IMR-90 (cell line): ENCODE measurements at regions not wholly inside any gene's neighbourhood (a gene's known extent, or its start where the extent isn't known, plus 50 kb on each side); places are given as distances from the start of the nearest gene placed in this dataset.

Experiments
- BHLHE40 ChIP-seq: fragments of 150-350 bp; IDR thresholded peaks from 2 replicates; pipeline ENCODE4 v1.6.1; 2016; ENCODE audit warnings: mild to moderate bottlenecking, low read depth, low read length
- CEBPB ChIP-seq: IDR thresholded peaks from 2 replicates; pipeline ENCODE4 v1.6.1; 2012; ENCODE audit warnings: low read depth, low read length, improper control_type of control experiment
- FOS ChIP-seq: fragments of 150-350 bp; IDR thresholded peaks from 2 replicates; pipeline ENCODE4 v1.6.1; 2016; ENCODE audit warnings: low read depth, low read length
- MAFK ChIP-seq: IDR thresholded peaks from 2 replicates; pipeline ENCODE4 v1.6.1; 2012; ENCODE audit warnings: low read depth, low read length, improper control_type of control experiment
- MXI1 ChIP-seq: IDR thresholded peaks from 2 replicates; pipeline ENCODE4 v1.6.1; 2012; ENCODE audit warnings: low read depth, mild to moderate bottlenecking, low read length, moderate library complexity, borderline replicate concordance
- NFE2L2 ChIP-seq: fragments of 150-350 bp; IDR thresholded peaks from 2 replicates; pipeline ENCODE4 v1.6.1; 2016; ENCODE audit warnings: low read depth, mild to moderate bottlenecking, low read length
- POLR2A ChIP-seq: IDR thresholded peaks from 2 replicates; pipeline ENCODE4 v1.6.1; 2012; ENCODE audit warnings: mild to moderate bottlenecking, low read depth, low read length
- RCOR1 ChIP-seq: IDR thresholded peaks from 2 replicates; pipeline ENCODE4 v1.6.1; 2012; ENCODE audit warnings: mild to moderate bottlenecking, low read length, improper control_type of control experiment; ENCODE audit not compliant: insufficient replicate concordance
- SMC3 ChIP-seq: fragments of 150-350 bp; IDR thresholded peaks from 2 replicates; pipeline ENCODE4 v1.6.1; 2016; ENCODE audit warnings: low read depth, mild to moderate bottlenecking, antibody characterized with exemption, low read length, moderate library complexity
- TF ChIP-seq, protein P1 (sequence below): conservative IDR thresholded peaks from 2 replicates; pipeline ENCODE4 v1.5.1; 2012; ENCODE audit warnings: mild to moderate bottlenecking, low read depth, low read length, improper control_type of control experiment

DNA sequence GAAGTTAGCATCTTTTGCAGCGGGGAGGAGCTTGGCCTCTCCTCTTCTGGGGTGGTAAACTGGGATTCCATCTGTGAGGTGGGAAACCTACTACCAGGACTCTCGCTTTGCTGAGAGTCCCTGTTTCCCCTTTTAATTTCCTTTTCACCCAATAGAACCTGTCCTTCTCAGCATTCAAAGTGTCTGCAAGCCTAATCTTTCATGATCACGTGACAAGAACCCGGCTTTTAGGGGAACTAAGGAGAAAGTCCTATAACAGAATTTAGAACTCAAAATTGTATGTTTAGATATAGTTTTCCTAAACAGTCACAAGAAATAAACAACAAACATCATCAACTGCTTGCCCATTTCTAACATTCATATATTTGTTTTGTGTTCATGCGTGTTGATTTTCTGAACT lies 103.6 kb upstream of the CDH19 start:
- TF ChIP-seq RCOR1 (no peak), MXI1 (no peak), NFE2L2 (no peak), BHLHE40 (no peak), FOS (no peak), SMC3 (no peak), POLR2A (no peak), CEBPB (no peak), MAFK (no peak)
- TF ChIP-seq, protein P1, sequence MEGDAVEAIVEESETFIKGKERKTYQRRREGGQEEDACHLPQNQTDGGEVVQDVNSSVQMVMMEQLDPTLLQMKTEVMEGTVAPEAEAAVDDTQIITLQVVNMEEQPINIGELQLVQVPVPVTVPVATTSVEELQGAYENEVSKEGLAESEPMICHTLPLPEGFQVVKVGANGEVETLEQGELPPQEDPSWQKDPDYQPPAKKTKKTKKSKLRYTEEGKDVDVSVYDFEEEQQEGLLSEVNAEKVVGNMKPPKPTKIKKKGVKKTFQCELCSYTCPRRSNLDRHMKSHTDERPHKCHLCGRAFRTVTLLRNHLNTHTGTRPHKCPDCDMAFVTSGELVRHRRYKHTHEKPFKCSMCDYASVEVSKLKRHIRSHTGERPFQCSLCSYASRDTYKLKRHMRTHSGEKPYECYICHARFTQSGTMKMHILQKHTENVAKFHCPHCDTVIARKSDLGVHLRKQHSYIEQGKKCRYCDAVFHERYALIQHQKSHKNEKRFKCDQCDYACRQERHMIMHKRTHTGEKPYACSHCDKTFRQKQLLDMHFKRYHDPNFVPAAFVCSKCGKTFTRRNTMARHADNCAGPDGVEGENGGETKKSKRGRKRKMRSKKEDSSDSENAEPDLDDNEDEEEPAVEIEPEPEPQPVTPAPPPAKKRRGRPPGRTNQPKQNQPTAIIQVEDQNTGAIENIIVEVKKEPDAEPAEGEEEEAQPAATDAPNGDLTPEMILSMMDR = no peak
